SU-DHL-6 (cell line): ENCODE measurements at regions not wholly inside any gene's neighbourhood (a gene's known extent, or its start where the extent isn't known, plus 50 kb on each side); places are given as distances from the start of the nearest gene placed in this dataset.

Source experiments
- H2AFZ ChIP-seq: fragments of 200-600 bp; sonication (generic); 2 replicates; pipeline ENCODE4 v1.6.1; 2014; ENCODE audit warnings: low read depth, mild to moderate bottlenecking, moderate library complexity, mixed read lengths, antibody characterized with exemption, low read length; ENCODE audit not compliant: severe bottlenecking
- H3F3A ChIP-seq: fragments of 200-600 bp; shearing (Covaris generic); 2 replicates; pipeline ENCODE4 v1.6.0; 2016; ENCODE audit warnings: antibody characterized with exemption, mild to moderate bottlenecking; ENCODE audit not compliant: insufficient read depth
- H3K27ac ChIP-seq: fragments of 200-600 bp; sonication (generic); 2 replicates; pipeline ENCODE4 v1.5.1; 2016; ENCODE audit warnings: low read depth, mild to moderate bottlenecking, low read length, moderate library complexity, mixed read lengths
- H3K27me3 ChIP-seq: fragments of 200-600 bp; sonication (generic), shearing (Covaris generic); 2 replicates; pipeline ENCODE4 v1.6.0; 2014; ENCODE audit warnings: mild to moderate bottlenecking, low read length
- H3K36me3 ChIP-seq: fragments of 200-600 bp; sonication (generic); 2 replicates; pipeline ENCODE4 v1.6.1; 2014; ENCODE audit warnings: mild to moderate bottlenecking, low read length, mixed read lengths
- H3K4me2 ChIP-seq: fragments of 300-600, 200-600 bp; shearing (Covaris generic), sonication (generic); 2 replicates; pipeline ENCODE4 v1.6.0; 2014; ENCODE audit warnings: low read length, low read depth, mild to moderate bottlenecking; ENCODE audit not compliant: poor library complexity, severe bottlenecking
- H3K4me3 ChIP-seq: fragments of 200-600 bp; sonication (generic); 2 replicates; pipeline ENCODE4 v1.5.1; 2014; ENCODE audit warnings: antibody characterized with exemption, low read length, mild to moderate bottlenecking, mixed read lengths; ENCODE audit not compliant: insufficient read depth, poor library complexity, severe bottlenecking
- H3K79me2 ChIP-seq: fragments of 200-600 bp; sonication (generic); 2 replicates; pipeline ENCODE4 v1.6.1; 2014; ENCODE audit warnings: mild to moderate bottlenecking, low read length, moderate library complexity; ENCODE audit not compliant: insufficient read depth
- H3K9ac ChIP-seq: fragments of 200-600 bp; sonication (generic); 2 replicates; pipeline ENCODE4 v1.7.0; 2014; ENCODE audit warnings: mild to moderate bottlenecking, low read length
- H3K9me2 ChIP-seq: fragments of 200-600 bp; sonication (generic); replicated peaks from 2 replicates; pipeline ENCODE4 v1.6.1; 2014; ENCODE audit warnings: low read length; ENCODE audit not compliant: insufficient read depth
- H3K9me3 ChIP-seq: fragments of 200-600 bp; sonication (generic); 2 replicates; pipeline ENCODE4 v1.6.1; 2014; ENCODE audit warnings: low read length, mixed read lengths; ENCODE audit not compliant: insufficient read depth
- H4K20me1 ChIP-seq: fragments of 200-600 bp; sonication (generic); 2 replicates; pipeline ENCODE4 v1.6.1; 2014; ENCODE audit warnings: low read depth, mild to moderate bottlenecking, antibody characterized with exemption, low read length, moderate library complexity, mixed read lengths
- CTCF ChIP-seq: fragments of 200-600 bp; sonication (generic); IDR thresholded peaks from one replicate; pipeline ENCODE4 v1.5.1; 2017; ENCODE audit warnings: antibody characterized with exemption, mild to moderate bottlenecking, low read length, moderate library complexity; ENCODE audit not compliant: insufficient read depth, poor library complexity, severe bottlenecking
- EZH2phosphoT487 ChIP-seq: fragments of 200-600 bp; sonication (generic), shearing (Covaris generic); conservative IDR thresholded peaks from 2 replicates; pipeline ENCODE4 v1.6.1; 2018; ENCODE audit warnings: mild to moderate bottlenecking, antibody characterized with exemption, low read length, moderate library complexity, mixed read lengths

- Histone ChIP-seq H3F3A (no peaks in the 10 kb centered on the region), H3K9me2 (no peaks in the 10 kb centered on the region), H3K9me3 (no peaks in the 10 kb centered on the region; the same call in 1 of the 2 replicates), H3K4me3 (no peak overlapping the region), H3K36me3 (no peaks in the 10 kb centered on the region), H3K4me2 (no peak overlapping the region), H3K79me2 (no peaks in the 10 kb centered on the region), H4K20me1 (no peaks in the 10 kb centered on the region), H2AFZ (no peak overlapping the region), H3K9ac (no peak overlapping the region), H3K27ac (no peak overlapping the region), H3K27me3 (no peaks in the 10 kb centered on the region)
- TF ChIP-seq CTCF, result no peak
- TF ChIP-seq EZH2phosphoT487, result no peak
These were observed 160.5 kb downstream of the AKAIN1 start for GRCh38 chr18:5036523-5036922.

GRCh38 chr18:5031216-5031615, 165.8 kb downstream of the AKAIN1 start:
- Histone ChIP-seq H3K79me2 (no peaks in the 10 kb centered on the region), H3K9ac (no peak overlapping the region), H3K9me3 (no peaks in the 10 kb centered on the region; the same call in 1 of the 2 replicates), H2AFZ (no peak overlapping the region), H3F3A (no peaks in the 10 kb centered on the region), H3K9me2 (no peaks in the 10 kb centered on the region), H3K27me3 (no peaks in the 10 kb centered on the region), H3K4me3 (no peak overlapping the region), H3K36me3 (no peaks in the 10 kb centered on the region), H4K20me1 (no peaks in the 10 kb centered on the region), H3K4me2 (no peak overlapping the region), H3K27ac (no peak overlapping the region)
- no peak for TF ChIP-seq CTCF
- TF ChIP-seq EZH2phosphoT487, result no peak

- Histone ChIP-seq H3K4me3 (no peak overlapping the region), H3K36me3 (no peaks in the 10 kb centered on the region), H3K4me2 (no peak overlapping the region), H3F3A (no peaks in the 10 kb centered on the region), H3K9me3 (no peaks in the 10 kb centered on the region; the same call in 1 of the 2 replicates), H4K20me1 (no peaks in the 10 kb centered on the region), H3K79me2 (no peaks in the 10 kb centered on the region), H3K9me2 (no peaks in the 10 kb centered on the region), H3K27ac (no peak overlapping the region), H3K9ac (no peak overlapping the region), H2AFZ (no peak overlapping the region), H3K27me3 (no peaks in the 10 kb centered on the region)
- TF ChIP-seq CTCF (no peak), EZH2phosphoT487 (no peak)
These were observed 166.4 kb downstream of the AKAIN1 start for GRCh38 chr18:5030636-5031035.

GRCh38 chr18:5029592-5029991, 167.5 kb downstream of the AKAIN1 start:
- Histone ChIP-seq H3K36me3 (no peaks in the 10 kb centered on the region), H3K9ac (no peak overlapping the region), H3K27ac (no peak overlapping the region), H3K4me3 (no peak overlapping the region), H3K9me2 (no peaks in the 10 kb centered on the region), H3F3A (no peaks in the 10 kb centered on the region), H3K9me3 (no peaks in the 10 kb centered on the region; the same call in 1 of the 2 replicates), H4K20me1 (no peaks in the 10 kb centered on the region), H3K4me2 (no peak overlapping the region), H2AFZ (no peak overlapping the region), H3K27me3 (no peaks in the 10 kb centered on the region), H3K79me2 (no peaks in the 10 kb centered on the region)
- TF ChIP-seq EZH2phosphoT487 (no peak), CTCF (no peak)
